Liver (tissue), 8 donors: ENCODE measurements at regions not wholly inside any gene's neighbourhood (a gene's known extent, or its start where the extent isn't known, plus 50 kb on each side); places are given as distances from the start of the nearest gene placed in this dataset.

Experiments
- DNase-seq: peaks from one replicate; pipeline ENCODE4 v3.0.0-alpha.2; 2017; ENCODE audit warnings: low spot score
- H3K27ac ChIP-seq, 2 donors: one replicate each; pipeline ENCODE4 v1.7.0; 2013; ENCODE audit warnings: inconsistent platforms in 2 of 2, low read length in 2 of 2, control low read depth in 1 of 2, low read depth in 1 of 2, mild to moderate bottlenecking in 1 of 2
- H3K27me3 ChIP-seq, 4 donors: one replicate each; pipeline versions ENCODE4 v1.6.1 to v1.7.0; 2013; ENCODE audit warnings: low read length in 3 of 4, inconsistent platforms in 1 of 4, mild to moderate bottlenecking in 1 of 4, moderate library complexity in 1 of 4; ENCODE audit not compliant: control insufficient read depth in 4 of 4, insufficient read depth in 4 of 4
- H3K36me3 ChIP-seq, 4 donors: one replicate each; pipeline versions ENCODE4 v1.6.1 to v1.7.0; 2013; ENCODE audit warnings: low read length in 3 of 4, mild to moderate bottlenecking in 3 of 4, low read depth in 1 of 4, moderate library complexity in 1 of 4; ENCODE audit not compliant: control insufficient read depth in 4 of 4, insufficient read depth in 3 of 4
- H3K4me1 ChIP-seq, 4 donors: one replicate each; pipeline versions ENCODE4 v1.6.1 to v1.7.0; 2013; ENCODE audit warnings: low read length in 3 of 4, mild to moderate bottlenecking in 3 of 4, moderate library complexity in 1 of 4; ENCODE audit not compliant: control insufficient read depth in 4 of 4, insufficient read depth in 4 of 4
- H3K4me3 ChIP-seq, 3 donors: one replicate each; pipeline versions ENCODE4 v1.6.1 to v1.7.0; 2013; ENCODE audit warnings: low read length in 3 of 3, control low read depth in 1 of 3, low read depth in 1 of 3, mild to moderate bottlenecking in 1 of 3
- H3K9ac ChIP-seq, 2 donors: one replicate each; pipeline ENCODE4 v1.7.0; 2013; ENCODE audit warnings: low read length in 2 of 2, mild to moderate bottlenecking in 2 of 2, moderate library complexity in 2 of 2, control low read depth in 1 of 2, low read depth in 1 of 2
- H3K9me3 ChIP-seq, 4 donors: one replicate each; pipeline versions ENCODE4 v1.6.1 to v1.7.0; 2013; ENCODE audit warnings: low read length in 3 of 4; ENCODE audit not compliant: control insufficient read depth in 4 of 4
- ATF3 ChIP-seq: IDR thresholded peaks from 2 replicates; pipeline ENCODE4 v1.6.1; 2016; ENCODE audit warnings: antibody characterized with exemption
- CTCF ChIP-seq: fragments of 150-350 bp; IDR thresholded peaks from 2 replicates; pipeline ENCODE4 v1.5.1; 2017; ENCODE audit warnings: improper control_type of control experiment, low read depth, low read length; ENCODE audit not compliant: missing input control
- EGR1 ChIP-seq, 2 donors: IDR thresholded peaks; 2 replicates each; pipeline ENCODE4 v1.6.1; 2016 to 2018; ENCODE audit warnings: antibody characterized with exemption in 2 of 2, low read depth in 2 of 2
- FOXA1 ChIP-seq: IDR thresholded peaks from 2 replicates; pipeline ENCODE4 v1.6.1; 2016; ENCODE audit warnings: antibody characterized with exemption
- FOXA2 ChIP-seq: IDR thresholded peaks from 2 replicates; pipeline ENCODE4 v1.6.1; 2016; ENCODE audit warnings: antibody characterized with exemption
- GABPA ChIP-seq, 2 donors: IDR thresholded peaks in 1 of 2; conservative IDR thresholded peaks in 1 of 2; 2 replicates each; pipeline ENCODE4 v1.6.1; 2016; ENCODE audit warnings: antibody characterized with exemption in 2 of 2, mild to moderate bottlenecking in 1 of 2, moderate library complexity in 1 of 2
- HNF4A ChIP-seq, 2 donors: conservative IDR thresholded peaks; 2 replicates each; pipeline ENCODE4 v1.6.1; 2016; ENCODE audit warnings: antibody characterized with exemption in 2 of 2, mild to moderate bottlenecking in 2 of 2
- HNF4G ChIP-seq: IDR thresholded peaks from 2 replicates; pipeline ENCODE4 v1.6.1; 2016; ENCODE audit warnings: antibody characterized with exemption
- JUND ChIP-seq, 2 donors: IDR thresholded peaks; 2 replicates each; pipeline ENCODE4 v1.6.1; 2016; ENCODE audit warnings: antibody characterized with exemption in 2 of 2
- MAX ChIP-seq: IDR thresholded peaks from 2 replicates; pipeline ENCODE4 v1.6.1; 2016; ENCODE audit warnings: antibody characterized with exemption
- RAD21 ChIP-seq, 2 donors: IDR thresholded peaks; 2 replicates each; pipeline ENCODE4 v1.6.1; 2016; ENCODE audit warnings: antibody characterized with exemption in 2 of 2, mild to moderate bottlenecking in 2 of 2
- REST ChIP-seq: IDR thresholded peaks from 2 replicates; pipeline ENCODE4 v1.6.1; 2016; ENCODE audit warnings: antibody characterized with exemption, mild to moderate bottlenecking
- RXRA ChIP-seq, 2 donors: IDR thresholded peaks; 2 replicates each; pipeline ENCODE4 v1.6.1; 2017 to 2018; ENCODE audit warnings: antibody characterized with exemption in 2 of 2, mild to moderate bottlenecking in 1 of 2
- SP1 ChIP-seq: IDR thresholded peaks from 2 replicates; pipeline ENCODE4 v1.6.1; 2018; ENCODE audit warnings: antibody characterized with exemption, mild to moderate bottlenecking
- TAF1 ChIP-seq: conservative IDR thresholded peaks from 2 replicates; pipeline ENCODE4 v1.6.1; 2016; ENCODE audit warnings: antibody characterized with exemption, mild to moderate bottlenecking
- ZBTB33 ChIP-seq: IDR thresholded peaks from 2 replicates; pipeline ENCODE4 v1.6.1; 2016; ENCODE audit warnings: antibody characterized with exemption
- WGBS: extraction: QIAGEN DNeasy Blood & Tissue Kit; methylation state at CpG from one replicate; pipeline ENCODE4 v1.1.7; 2013; 5-methylcytosine and 5-hydroxymethylcytosine counted together
- donor health status: healthy.
- donor health status: healthy.
- donor health status: healthy.
- donor health status: healthy.
- donor health status: healthy.

GRCh38 chr5:117638581-117638980 is 1064.0 kb upstream of the SEMA6A start (continued):
- TF ChIP-seq REST, result no peak

- TF ChIP-seq ZBTB33, result no peak
- TF ChIP-seq RAD21 (IDR thresholded peaks at IDR 0.05), result no peak
- no peak for TF ChIP-seq JUND (IDR thresholded peaks at IDR 0.05)
- no peak for TF ChIP-seq FOXA2
- no peak for TF ChIP-seq TAF1
- TF ChIP-seq EGR1 (IDR thresholded peaks at IDR 0.05; ENCODE audit: low read depth in 2 of 2), result no peak
- no peak for TF ChIP-seq HNF4A (conservative IDR thresholded peaks at IDR 0.05)
- TF ChIP-seq MAX, result no peak
- TF ChIP-seq REST, result no peak
- TF ChIP-seq CTCF, result no peak
- TF ChIP-seq HNF4G, result no peak
- no peak for TF ChIP-seq RXRA (IDR thresholded peaks at IDR 0.05)
- no peak for TF ChIP-seq SP1
- TF ChIP-seq ATF3, result no peak
- no peak for TF ChIP-seq FOXA1
- TF ChIP-seq GABPA (IDR thresholded peaks at IDR 0.05 in 1 of 2, conservative IDR thresholded peaks at IDR 0.05 in 1 of 2), result no peak
- WGBS, result 83% methylated on average over 5 of the region's 5 CpGs
- Histone ChIP-seq H3K27me3 (no peaks in the 10 kb centered on the region), H3K4me1 (no peaks in the 10 kb centered on the region), H3K27ac (no peak overlapping the region), H3K36me3 (no peaks in the 10 kb centered on the region), H3K9me3 (peaks cover 0 to 3% (median 0%) of the 10 kb centered on the region in 4 donors), H3K4me3 (no peak overlapping the region), H3K9ac (no peak overlapping the region)
- DNase-seq, result no peak
These were observed 1058.5 kb upstream of the SEMA6A start for GRCh38 chr5:117633093-117633492.
